ENCODE measurements at regions not wholly inside any gene's neighbourhood (a gene's known extent, or its start where the extent isn't known, plus 50 kb on each side); places are given as distances from the start of the nearest gene placed in this dataset.
"Not testable (repeated sequence)": the region's sequence is repeated elsewhere in the genome, so short reads cannot be mapped to it uniquely, and the experiment has no call there.

- Mint-ChIP-seq H3K4me3 (no peak overlapping the region), H3K9me3 (peaks cover 9% of the 10 kb centered on the region), H3K4me1 (no peaks in the 10 kb centered on the region), H3K27ac (ENCODE audit: unreplicated experiment) (no peak overlapping the region), H3K27me3 (ENCODE audit: low read depth) (no peaks in the 10 kb centered on the region), H3K36me3 (ENCODE audit: low read depth) (peaks cover 22% of the 10 kb centered on the region)
- DNase-seq (ENCODE audit: low read depth, low spot score), result no peak
- TF ChIP-seq, protein P1, sequence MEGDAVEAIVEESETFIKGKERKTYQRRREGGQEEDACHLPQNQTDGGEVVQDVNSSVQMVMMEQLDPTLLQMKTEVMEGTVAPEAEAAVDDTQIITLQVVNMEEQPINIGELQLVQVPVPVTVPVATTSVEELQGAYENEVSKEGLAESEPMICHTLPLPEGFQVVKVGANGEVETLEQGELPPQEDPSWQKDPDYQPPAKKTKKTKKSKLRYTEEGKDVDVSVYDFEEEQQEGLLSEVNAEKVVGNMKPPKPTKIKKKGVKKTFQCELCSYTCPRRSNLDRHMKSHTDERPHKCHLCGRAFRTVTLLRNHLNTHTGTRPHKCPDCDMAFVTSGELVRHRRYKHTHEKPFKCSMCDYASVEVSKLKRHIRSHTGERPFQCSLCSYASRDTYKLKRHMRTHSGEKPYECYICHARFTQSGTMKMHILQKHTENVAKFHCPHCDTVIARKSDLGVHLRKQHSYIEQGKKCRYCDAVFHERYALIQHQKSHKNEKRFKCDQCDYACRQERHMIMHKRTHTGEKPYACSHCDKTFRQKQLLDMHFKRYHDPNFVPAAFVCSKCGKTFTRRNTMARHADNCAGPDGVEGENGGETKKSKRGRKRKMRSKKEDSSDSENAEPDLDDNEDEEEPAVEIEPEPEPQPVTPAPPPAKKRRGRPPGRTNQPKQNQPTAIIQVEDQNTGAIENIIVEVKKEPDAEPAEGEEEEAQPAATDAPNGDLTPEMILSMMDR (conservative IDR thresholded peaks at IDR 0.05), result no peak
Measured at GRCh38 chr4:103415801-103416200, 217.7 kb upstream of the CENPE start.

DNA sequence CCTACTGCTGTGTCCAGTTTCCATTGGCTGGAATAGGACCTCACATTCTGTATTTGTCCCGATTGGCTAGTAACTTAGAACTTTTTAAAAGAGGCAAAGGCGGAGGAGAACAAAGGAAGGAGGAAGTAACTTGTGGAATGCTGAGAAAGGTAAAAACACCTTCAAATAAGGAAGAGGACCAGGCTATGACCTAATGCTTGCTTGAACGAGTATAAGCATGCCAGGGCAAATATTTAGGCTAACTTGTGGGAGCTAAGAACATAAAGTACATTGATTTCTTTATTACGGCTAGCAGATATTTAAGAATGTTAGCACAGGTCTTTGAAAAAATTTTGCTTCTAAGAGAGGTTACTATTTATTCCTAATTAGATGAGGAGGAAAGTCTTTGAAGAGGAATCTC is 214.5 kb upstream of the CENPE start:
- not testable (repeated sequence) for DNase-seq (ENCODE audit: low read depth, low spot score); H3K4me1 Mint-ChIP-seq; H3K4me3 Mint-ChIP-seq; H3K27me3 Mint-ChIP-seq (ENCODE audit: low read depth); H3K27ac Mint-ChIP-seq (ENCODE audit: unreplicated experiment); H3K9me3 Mint-ChIP-seq
- peaks cover 14% of the 10 kb centered on the region for H3K36me3 Mint-ChIP-seq (ENCODE audit: low read depth)

DNA sequence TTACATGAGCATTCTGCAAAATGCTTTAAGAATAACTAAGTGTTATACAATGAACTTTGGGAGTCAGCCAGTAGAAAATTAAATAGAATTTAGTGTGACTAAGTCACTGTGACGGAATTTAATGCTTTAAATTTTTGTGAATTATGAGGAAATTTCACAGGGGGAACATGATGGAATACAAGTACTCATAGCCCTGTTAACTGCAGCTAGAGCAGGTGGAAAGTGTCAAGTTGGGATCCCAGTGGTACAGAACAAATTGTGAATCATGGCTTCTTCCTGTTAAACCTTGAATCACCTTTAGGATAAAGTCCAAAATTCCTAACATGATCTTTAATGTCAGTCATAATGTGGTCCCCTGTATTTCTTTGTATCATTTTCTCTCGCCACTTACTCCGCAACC is 212.2 kb upstream of the CENPE start:
- TF ChIP-seq, protein P1 (conservative IDR thresholded peaks at IDR 0.05), result no peak
- Mint-ChIP-seq H3K4me1 (no peaks in the 10 kb centered on the region), H3K4me3 (no peak overlapping the region), H3K9me3 (no peaks in the 10 kb centered on the region), H3K27me3 (ENCODE audit: low read depth) (no peaks in the 10 kb centered on the region), H3K36me3 (ENCODE audit: low read depth) (peaks cover 2% of the 10 kb centered on the region), H3K27ac (ENCODE audit: unreplicated experiment) (no peak overlapping the region)
- no peak for DNase-seq (ENCODE audit: low read depth, low spot score)

- no peaks in the 10 kb centered on the region for H3K27me3 Mint-ChIP-seq (ENCODE audit: low read depth)
- no peak for DNase-seq (ENCODE audit: low read depth, low spot score)
- no peaks in the 10 kb centered on the region for H3K4me1 Mint-ChIP-seq
- H3K4me3 Mint-ChIP-seq, result no peak overlapping the region
- TF ChIP-seq, protein P1 (conservative IDR thresholded peaks at IDR 0.05), result no peak
- no peaks in the 10 kb centered on the region for H3K9me3 Mint-ChIP-seq
- no peak overlapping the region for H3K27ac Mint-ChIP-seq (ENCODE audit: unreplicated experiment)
- no peaks in the 10 kb centered on the region for H3K36me3 Mint-ChIP-seq (ENCODE audit: low read depth)
Measured at GRCh38 chr4:103405415-103405814, 207.3 kb upstream of the CENPE start.

GRCh38 chr4:103403619-103404018 is 205.5 kb upstream of the CENPE start:
- Mint-ChIP-seq H3K27me3 (ENCODE audit: low read depth) (no peaks in the 10 kb centered on the region), H3K9me3 (no peaks in the 10 kb centered on the region), H3K36me3 (ENCODE audit: low read depth) (peaks cover 3% of the 10 kb centered on the region), H3K27ac (ENCODE audit: unreplicated experiment) (no peak overlapping the region), H3K4me3 (no peak overlapping the region), H3K4me1 (no peaks in the 10 kb centered on the region)
- no peak for DNase-seq (ENCODE audit: low read depth, low spot score)
- TF ChIP-seq, protein P1 (conservative IDR thresholded peaks at IDR 0.05), result no peak

GRCh38 chr4:103402198-103402597 is 204.1 kb upstream of the CENPE start:
- Mint-ChIP-seq H3K9me3 (no peaks in the 10 kb centered on the region), H3K36me3 (ENCODE audit: low read depth) (peaks cover 3% of the 10 kb centered on the region), H3K4me1 (peaks cover 3% of the 10 kb centered on the region), H3K27ac (ENCODE audit: unreplicated experiment) (no peak overlapping the region), H3K4me3 (no peak overlapping the region), H3K27me3 (ENCODE audit: low read depth) (no peaks in the 10 kb centered on the region)
- DNase-seq (ENCODE audit: low read depth, low spot score), result no peak
- TF ChIP-seq, protein P1 (conservative IDR thresholded peaks at IDR 0.05), result no peak
